IMR-90 (cell line): ENCODE measurements at regions not wholly inside any gene's neighbourhood (a gene's known extent, or its start where the extent isn't known, plus 50 kb on each side); places are given as distances from the start of the nearest gene placed in this dataset.

ENCODE experiments used
- ATAC-seq: fragments of 200-7000 bp; cut with Tn5 transposase; 2 replicates; pipeline ENCODE4 v1.9.1; 2020; ENCODE audit warnings: low read depth, mild to moderate bottlenecking, moderate library complexity
- BruUV-seq: library from RNA; stranded (reverse); fragments of 400-500 nt; replicated peaks from 2 replicates; lab custom pipeline; 2021; lab: Mats Ljungman, UMichigan
- CTCF ChIA-PET: fragments of 300-600 bp; formaldehyde crosslinking; extraction: SDS; loops from one replicate; lab custom pipeline; 2021; ENCODE audit warnings: antibody characterized with exemption; lab: Yijun Ruan, JAX
- POLR2A ChIA-PET: fragments of 300-600 bp; sonication (Branson Sonifier 250); formaldehyde crosslinking; loops from one replicate; lab custom pipeline; 2022; ENCODE audit warnings: antibody characterized with exemption; ENCODE audit not compliant: unreplicated experiment; lab: Charles Lee
- DNase-seq: peaks from one replicate; pipeline ENCODE4 v3.0.0; 2013
- H2AFZ ChIP-seq: replicated peaks from 2 replicates; pipeline ENCODE3; 2013; ENCODE audit warnings: low read length, mild to moderate bottlenecking; ENCODE audit not compliant: poor library complexity
- H2AK5ac ChIP-seq: 2 replicates; pipeline ENCODE4 v1.6.1; 2013; ENCODE audit warnings: low read depth, low read length, inconsistent platforms
- H2AK9ac ChIP-seq: replicated peaks from 2 replicates; pipeline ENCODE3; 2013; ENCODE audit warnings: mild to moderate bottlenecking, low read depth, low read length, moderate library complexity; ENCODE audit not compliant: poor library complexity
- H2BK120ac ChIP-seq: 2 replicates; pipeline ENCODE4 v1.6.1; 2013; ENCODE audit warnings: low read depth, low read length, inconsistent platforms
- H2BK15ac ChIP-seq: 3 replicates; pipeline ENCODE4 v1.6.1; 2013; ENCODE audit warnings: low read depth, low read length, inconsistent platforms
- H2BK20ac ChIP-seq: 2 replicates; pipeline ENCODE4 v1.6.1; 2013; ENCODE audit warnings: low read depth, mild to moderate bottlenecking, inconsistent platforms, low read length, moderate library complexity
- H2BK5ac ChIP-seq: 2 replicates; pipeline ENCODE4 v1.6.1; 2013; ENCODE audit warnings: mild to moderate bottlenecking, low read depth, low read length, inconsistent platforms; ENCODE audit not compliant: poor library complexity, severe bottlenecking
- H3K14ac ChIP-seq: replicated peaks from 2 replicates; pipeline ENCODE4 v1.6.1; 2013; ENCODE audit warnings: low read depth, low read length, inconsistent platforms
- H3K18ac ChIP-seq: 2 replicates; pipeline ENCODE4 v1.6.1; 2013; ENCODE audit warnings: low read depth, low read length, control low read depth
- H3K23ac ChIP-seq: 2 replicates; pipeline ENCODE4 v1.6.1; 2013; ENCODE audit warnings: low read depth, low read length, inconsistent platforms
- H3K27ac ChIP-seq: 2 replicates; pipeline ENCODE4 v1.5.1; 2013; ENCODE audit warnings: mild to moderate bottlenecking, control low read depth, low read length; ENCODE audit not compliant: insufficient read depth
- H3K27me3 ChIP-seq: 2 replicates; pipeline ENCODE4 v1.6.1; 2013; ENCODE audit warnings: low read length; ENCODE audit not compliant: control insufficient read depth, insufficient read depth
- H3K36me3 ChIP-seq: 2 replicates; pipeline ENCODE4 v1.6.1; 2013; ENCODE audit warnings: low read length, mixed read lengths; ENCODE audit not compliant: control insufficient read depth, insufficient read depth
- H3K4ac ChIP-seq: 2 replicates; pipeline ENCODE4 v1.6.1; 2013; ENCODE audit warnings: low read depth, low read length, inconsistent platforms
- H3K4me1 ChIP-seq: 2 replicates; pipeline ENCODE4 v1.6.1; 2013; ENCODE audit warnings: low read length, mixed read lengths; ENCODE audit not compliant: control insufficient read depth, insufficient read depth
- H3K4me2 ChIP-seq: 2 replicates; pipeline ENCODE4 v1.6.1; 2013; ENCODE audit warnings: low read depth, mild to moderate bottlenecking, control low read depth, low read length, moderate library complexity
- H3K4me3 ChIP-seq: 2 replicates; pipeline ENCODE4 v1.5.1; 2013; ENCODE audit warnings: low read depth, mild to moderate bottlenecking, control low read depth, low read length, moderate library complexity; ENCODE audit not compliant: insufficient read depth
- H3K56ac ChIP-seq: 2 replicates; pipeline ENCODE4 v1.6.1; 2013; ENCODE audit warnings: low read length, inconsistent platforms; ENCODE audit not compliant: insufficient read depth; ENCODE audit errors: extremely low read depth
- H3K79me1 ChIP-seq, 2 experiments: 2 replicates each; pipeline ENCODE4 v1.6.1; 2013; ENCODE audit warnings: low read length in 2 of 2, inconsistent platforms in 1 of 2, low read depth in 1 of 2
- H3K9ac ChIP-seq: 2 replicates; pipeline ENCODE4 v1.6.1; 2013; ENCODE audit warnings: low read depth, low read length, control low read depth
- H3K9me1 ChIP-seq: 2 replicates; pipeline ENCODE4 v1.6.1; 2013; ENCODE audit warnings: low read length, inconsistent platforms; ENCODE audit not compliant: insufficient read depth
- H3K9me3 ChIP-seq: 2 replicates; pipeline ENCODE4 v1.6.1; 2013; ENCODE audit warnings: low read length; ENCODE audit not compliant: control insufficient read depth, insufficient read depth
- H4K20me1 ChIP-seq: 2 replicates; pipeline ENCODE4 v1.6.1; 2013; ENCODE audit warnings: low read length, inconsistent platforms; ENCODE audit not compliant: insufficient read depth
- H4K5ac ChIP-seq: 2 replicates; pipeline ENCODE4 v1.6.1; 2013; ENCODE audit warnings: mild to moderate bottlenecking, low read depth, low read length, control low read depth
- H4K8ac ChIP-seq, 2 experiments: 2 replicates each; pipeline ENCODE4 v1.6.1; 2013; ENCODE audit warnings: low read depth in 2 of 2, low read length in 2 of 2, control low read depth in 1 of 2, inconsistent platforms in 1 of 2
- H4K91ac ChIP-seq: 2 replicates; pipeline ENCODE4 v1.6.1; 2013; ENCODE audit warnings: low read depth, low read length, inconsistent platforms; ENCODE audit not compliant: insufficient read depth
- BHLHE40 ChIP-seq: fragments of 150-350 bp; IDR thresholded peaks from 2 replicates; pipeline ENCODE4 v1.6.1; 2016; ENCODE audit warnings: mild to moderate bottlenecking, low read depth, low read length
- CEBPB ChIP-seq: IDR thresholded peaks from 2 replicates; pipeline ENCODE4 v1.6.1; 2012; ENCODE audit warnings: low read depth, low read length, improper control_type of control experiment
- CHD1 ChIP-seq: IDR thresholded peaks from 2 replicates; pipeline ENCODE4 v1.6.1; 2012; ENCODE audit warnings: low read depth, low read length, improper control_type of control experiment
- CTCF ChIP-seq: conservative IDR thresholded peaks from 2 replicates; pipeline ENCODE4 v1.5.1; 2012; ENCODE audit warnings: mild to moderate bottlenecking, low read depth, low read length, improper control_type of control experiment
- ELK1 ChIP-seq: fragments of 150-350 bp; IDR thresholded peaks from 2 replicates; pipeline ENCODE4 v1.6.1; 2016; ENCODE audit warnings: low read depth, mild to moderate bottlenecking, low read length, moderate library complexity, borderline replicate concordance
- FOS ChIP-seq: fragments of 150-350 bp; IDR thresholded peaks from 2 replicates; pipeline ENCODE4 v1.6.1; 2016; ENCODE audit warnings: low read depth, low read length
- MAFK ChIP-seq: IDR thresholded peaks from 2 replicates; pipeline ENCODE4 v1.6.1; 2012; ENCODE audit warnings: low read depth, low read length, improper control_type of control experiment
- MAZ ChIP-seq: IDR thresholded peaks from 2 replicates; pipeline ENCODE4 v1.6.1; 2012; ENCODE audit warnings: low read depth, mild to moderate bottlenecking, low read length, improper control_type of control experiment, moderate library complexity, borderline replicate concordance
- NFE2L2 ChIP-seq: fragments of 150-350 bp; IDR thresholded peaks from 2 replicates; pipeline ENCODE4 v1.6.1; 2016; ENCODE audit warnings: low read depth, mild to moderate bottlenecking, low read length
- POLR2A ChIP-seq: IDR thresholded peaks from 2 replicates; pipeline ENCODE4 v1.6.1; 2012; ENCODE audit warnings: mild to moderate bottlenecking, low read depth, low read length
- RAD21 ChIP-seq: IDR thresholded peaks from 2 replicates; pipeline ENCODE4 v1.6.1; 2012; ENCODE audit warnings: low read length, improper control_type of control experiment
- RCOR1 ChIP-seq: IDR thresholded peaks from 2 replicates; pipeline ENCODE4 v1.6.1; 2012; ENCODE audit warnings: mild to moderate bottlenecking, low read length, improper control_type of control experiment; ENCODE audit not compliant: insufficient replicate concordance
- USF2 ChIP-seq: fragments of 150-350 bp; IDR thresholded peaks from 2 replicates; pipeline ENCODE4 v1.6.1; 2017; ENCODE audit warnings: mild to moderate bottlenecking, antibody characterized with exemption, low read length, low read depth
- WGBS, 2 experiments: methylation state at CpG; one replicate each; pipeline versions ENCODE4 v1.1.5 to v1.1.7; 2013; ENCODE audit warnings: missing lambda C conversion rate in 2 of 2; ENCODE audit not compliant: insufficient read length in 1 of 2; ENCODE audit errors: extremely low coverage in 2 of 2; 5-methylcytosine and 5-hydroxymethylcytosine counted together
- dilution Hi-C: fragments of 300-500 bp; cut with HindIII; formaldehyde crosslinking; loops from one replicate; pipeline ENCODE4 v1.14.3; 2018; ENCODE audit warnings: low sequenced_read_pairs; ENCODE audit not compliant: unreplicated experiment
- in situ Hi-C: fragments of 300-500 bp; cut with MboI; formaldehyde crosslinking; loops from 3 replicates; pipeline ENCODE4 v1.14.3; 2019; ENCODE audit warnings: low sequenced_read_pairs, inconsistent platforms, mixed read lengths
- intact Hi-C: fragments of 100-400 bp; cut with micrococcal nuclease; formaldehyde crosslinking; loops from 2 replicates; pipeline ENCODE4 v1.10.0; 2022

- CTCF ChIA-PET: interaction anchor here (0.6 to 1.5 kb wide), 2 partner anchors 34 to 198 kb away, joined by 3 read pairs; no protein-coding TSS in a partner anchor
- TF ChIP-seq MAZ (peak; percentile 36; the same call in 1 of the 2 replicates), MAFK (no peak; the same call in 1 of the 2 replicates), FOS (peak; percentile 100), RAD21 (peak; percentile 5; the same call in 1 of the 2 replicates), POLR2A (no peak), RCOR1 (peak; percentile 87), BHLHE40 (peak; percentile 96), ELK1 (no peak), CHD1 (no peak), USF2 (no peak), NFE2L2 (peak; percentile 33; the same call in 1 of the 2 replicates), CTCF (no peak), CEBPB (peak; percentile 54; the same call in 1 of the 2 replicates)
Measured at GRCh38 chr2:172253190-172254052, 150.7 kb upstream of the DLX2 start.

More at GRCh38 chr2:172253190-172254052, 150.7 kb upstream of the DLX2 start:
- Histone ChIP-seq H3K9ac (no peak overlapping the region), H3K27ac (peak overlapping the region; percentile 88), H3K9me1 (peaks cover 28% of the 10 kb centered on the region), H3K27me3 (no peaks in the 10 kb centered on the region), H2AFZ (peak overlapping the region; percentile 51), H3K56ac (peak overlapping the region; percentile 62), H4K20me1 (no peaks in the 10 kb centered on the region), H2BK120ac (peak overlapping the region; percentile 97), H3K4me3 (no peak overlapping the region), H3K79me1 (peaks cover 0 to 15% of the 10 kb centered on the region in 2 experiments; a peak in 1 of 4 replicates), H2BK5ac (peak overlapping the region; percentile 89), H2AK9ac (peak overlapping the region; percentile 26), H3K4me2 (0 out of 2 replicates have a peak overlapping the region, but pooled peaks have one; percentile 2), H2BK20ac (peak overlapping the region; percentile 99), H3K4me1 (peaks cover 27% of the 10 kb centered on the region), H2AK5ac (peak overlapping the region; percentile 99), H2BK15ac (peak overlapping the region; percentile 78), H3K18ac (peak overlapping the region; percentile 33), H4K5ac (peak overlapping the region; percentile 21; the same call in 1 of the 2 replicates), H4K91ac (peak overlapping the region; percentile 91), H3K9me3 (no peaks in the 10 kb centered on the region), H4K8ac (peak overlapping the region; percentile 74 to 78), H3K14ac (peak overlapping the region; percentile 83), H3K23ac (peak overlapping the region; percentile 65), H3K36me3 (no peaks in the 10 kb centered on the region), H3K4ac (peak overlapping the region; percentile 97)
- DNase-seq: peak; percentile 100
- in situ Hi-C loops (no loop called here), dilution Hi-C loops (no loop called here), intact Hi-C loops (no loop called here)
- no TSS peak for BruUV-seq
- ATAC-seq: peak; percentile 81
- POLR2A ChIA-PET: no interaction called here
- no CpG with 5 or more reads among the region's 16 CpGs for WGBS, 2 experiments
